Fibroblast of lung (primary cell): ENCODE measurements at regions not wholly inside any gene's neighbourhood (a gene's known extent, or its start where the extent isn't known, plus 50 kb on each side); places are given as distances from the start of the nearest gene placed in this dataset.

ENCODE experiments used
- DNase-seq, 2 donors: peaks; one replicate each; pipeline versions ENCODE4 v3.0.0 to v3.0.0-alpha.2; 2010; ENCODE audit warnings: low read depth in 2 of 2
- H2AFZ ChIP-seq: 2 replicates; pipeline ENCODE4 v1.5.1; 2012; ENCODE audit warnings: low read length, control low read depth, inconsistent platforms
- H3K27ac ChIP-seq: 2 replicates; pipeline ENCODE4 v1.5.1; 2011; ENCODE audit warnings: low read length, control low read depth; ENCODE audit not compliant: insufficient read depth
- H3K27me3 ChIP-seq: 2 replicates; pipeline ENCODE4 v1.5.1; 2011; ENCODE audit warnings: mild to moderate bottlenecking, low read length; ENCODE audit not compliant: control insufficient read depth, insufficient read depth
- H3K36me3 ChIP-seq: 2 replicates; pipeline ENCODE4 v1.5.1; 2011; ENCODE audit warnings: low read length; ENCODE audit not compliant: control insufficient read depth, insufficient read depth
- H3K4me1 ChIP-seq: 2 replicates; pipeline ENCODE4 v1.5.1; 2011; ENCODE audit warnings: low read length; ENCODE audit not compliant: control insufficient read depth, insufficient read depth; ENCODE audit errors: extremely low read depth
- H3K4me2 ChIP-seq: 2 replicates; pipeline ENCODE4 v1.5.1; 2011; ENCODE audit warnings: low read length, control low read depth; ENCODE audit not compliant: insufficient read depth; ENCODE audit errors: extremely low read depth
- H3K4me3 ChIP-seq, 4 experiments: fragments of 200-600 bp in 1 of 4; sonication (generic) in 1 of 4; replicated peaks in 1 of 4; 2 replicates each; pipeline ENCODE4 v1.5.1; 2011 to 2016; ENCODE audit warnings: low read length in 4 of 4, low read depth in 3 of 4, mild to moderate bottlenecking in 3 of 4, control low read depth in 2 of 4, inconsistent platforms in 1 of 4, mixed read lengths in 1 of 4; ENCODE audit not compliant: insufficient read depth in 1 of 4; ENCODE audit errors: control extremely low read depth in 1 of 4
- H3K79me2 ChIP-seq: 2 replicates; pipeline ENCODE4 v1.5.1; 2012; ENCODE audit warnings: mild to moderate bottlenecking, low read length, inconsistent platforms; ENCODE audit not compliant: control insufficient read depth, insufficient read depth
- H3K9ac ChIP-seq: 2 replicates; pipeline ENCODE4 v1.5.1; 2011; ENCODE audit warnings: mild to moderate bottlenecking, low read length, control low read depth; ENCODE audit not compliant: insufficient read depth
- H3K9me3 ChIP-seq: 2 replicates; pipeline ENCODE4 v1.5.1; 2012; ENCODE audit warnings: low read depth, low read length; ENCODE audit not compliant: control insufficient read depth, insufficient read depth
- H4K20me1 ChIP-seq: 2 replicates; pipeline ENCODE4 v1.5.1; 2011; ENCODE audit warnings: low read length; ENCODE audit not compliant: control insufficient read depth, insufficient read depth; ENCODE audit errors: extremely low read depth
- CTCF ChIP-seq, 2 donors: IDR thresholded peaks in 1 of 2; conservative IDR thresholded peaks in 1 of 2; 1 replicate in 1 of 2; 2 replicates in 1 of 2; pipeline ENCODE4 v1.5.1; 2011 to 2012; ENCODE audit warnings: low read length in 2 of 2, control low read depth in 1 of 2, inconsistent platforms in 1 of 2, low read depth in 1 of 2, mild to moderate bottlenecking in 1 of 2
- EZH2 ChIP-seq: IDR thresholded peaks from 2 replicates; pipeline ENCODE4 v1.5.1; 2012; ENCODE audit warnings: low read length, control low read depth, mild to moderate bottlenecking; ENCODE audit errors: missing control alignments

- peaks cover 4% of the 10 kb centered on the region for H3K4me1 ChIP-seq
- no peaks in the 10 kb centered on the region for H3K9me3 ChIP-seq
- H3K4me3 ChIP-seq: no peak overlapping the region
- no peaks in the 10 kb centered on the region for H4K20me1 ChIP-seq
- H2AFZ ChIP-seq: no peak overlapping the region
- DNase-seq: no peak
- no peak overlapping the region for H3K27ac ChIP-seq
- H3K79me2 ChIP-seq: no peaks in the 10 kb centered on the region
- no peaks in the 10 kb centered on the region for H3K27me3 ChIP-seq
- TF ChIP-seq EZH2: no peak
- no peak for TF ChIP-seq CTCF (conservative IDR thresholded peaks at IDR 0.05 in 1 of 2, IDR thresholded peaks at IDR 0.05 in 1 of 2; ENCODE audit: low read depth in 1 of 2, low read length in 2 of 2)
- H3K9ac ChIP-seq: no peak overlapping the region
- H3K36me3 ChIP-seq: no peaks in the 10 kb centered on the region
- H3K4me2 ChIP-seq: no peak overlapping the region
Observed at GRCh38 chr7:41252957-41253356, 449.9 kb downstream of the INHBA start.

- Histone ChIP-seq H3K4me3 (no peak overlapping the region), H4K20me1 (no peaks in the 10 kb centered on the region), H3K9me3 (no peaks in the 10 kb centered on the region), H3K27ac (no peak overlapping the region), H3K9ac (no peak overlapping the region), H3K79me2 (no peaks in the 10 kb centered on the region), H3K36me3 (no peaks in the 10 kb centered on the region), H2AFZ (no peak overlapping the region), H3K4me2 (no peak overlapping the region), H3K4me1 (peaks cover 4% of the 10 kb centered on the region), H3K27me3 (no peaks in the 10 kb centered on the region)
- TF ChIP-seq EZH2: no peak
- no peak for TF ChIP-seq CTCF (conservative IDR thresholded peaks at IDR 0.05 in 1 of 2, IDR thresholded peaks at IDR 0.05 in 1 of 2; ENCODE audit: low read depth in 1 of 2, low read length in 2 of 2)
- DNase-seq: no peak
Observed at GRCh38 chr7:41252551-41252950, 450.3 kb downstream of the INHBA start.

- Histone ChIP-seq H3K79me2 (no peaks in the 10 kb centered on the region), H3K4me3 (no peak overlapping the region), H3K27ac (no peak overlapping the region), H3K36me3 (no peaks in the 10 kb centered on the region), H3K4me2 (no peak overlapping the region), H3K27me3 (no peaks in the 10 kb centered on the region), H2AFZ (no peak overlapping the region), H3K4me1 (no peaks in the 10 kb centered on the region), H4K20me1 (no peaks in the 10 kb centered on the region), H3K9ac (no peak overlapping the region), H3K9me3 (no peaks in the 10 kb centered on the region)
- TF ChIP-seq EZH2: no peak
- TF ChIP-seq CTCF (conservative IDR thresholded peaks at IDR 0.05 in 1 of 2, IDR thresholded peaks at IDR 0.05 in 1 of 2; ENCODE audit: low read depth in 1 of 2, low read length in 2 of 2): no peak
- DNase-seq: peak; percentile 9 to 87
Observed at GRCh38 chr7:41247143-41247865, 455.6 kb downstream of the INHBA start.
